ENCODE measurements at regions not wholly inside any gene's neighbourhood (a gene's known extent, or its start where the extent isn't known, plus 50 kb on each side); places are given as distances from the start of the nearest gene placed in this dataset.

DNA sequence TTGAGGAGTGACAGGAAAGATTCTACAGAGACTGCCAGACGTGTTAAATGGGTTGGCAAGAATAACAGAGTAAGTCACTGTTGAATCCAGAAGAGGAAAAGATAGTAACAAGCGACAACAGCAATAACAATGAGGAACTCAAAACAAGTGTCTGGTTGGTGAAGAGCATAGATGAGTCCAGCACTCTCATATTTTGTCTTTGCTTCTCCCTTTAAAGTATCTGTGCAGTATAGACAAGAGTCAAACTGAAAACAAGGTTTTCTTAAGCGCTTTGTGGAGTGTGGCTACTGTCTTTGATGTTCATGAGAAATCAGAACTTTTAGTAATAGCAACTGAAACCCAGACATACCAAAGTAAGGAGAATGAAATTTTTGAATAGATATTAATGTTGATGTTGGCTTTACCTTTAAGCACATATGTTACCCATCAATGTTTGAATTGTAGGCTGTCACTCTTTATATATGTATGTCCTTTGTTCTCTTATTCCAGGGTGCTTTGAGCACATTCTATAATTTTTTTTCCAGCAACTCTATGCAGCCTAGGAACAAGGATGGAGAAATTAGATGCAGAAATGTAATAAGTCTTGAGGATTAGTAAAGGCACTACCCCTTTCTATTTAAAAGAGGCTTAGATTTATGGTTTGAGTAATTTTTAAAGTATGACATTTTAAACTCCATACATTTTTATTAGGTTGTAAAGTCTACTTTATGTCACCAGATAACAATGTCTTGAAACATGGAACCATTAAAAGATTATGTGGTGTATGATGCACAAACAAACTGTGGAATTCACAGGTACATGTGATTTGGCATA lies 185.5 kb downstream of the NFKBIZ start:
- TF ChIP-seq, protein P1, sequence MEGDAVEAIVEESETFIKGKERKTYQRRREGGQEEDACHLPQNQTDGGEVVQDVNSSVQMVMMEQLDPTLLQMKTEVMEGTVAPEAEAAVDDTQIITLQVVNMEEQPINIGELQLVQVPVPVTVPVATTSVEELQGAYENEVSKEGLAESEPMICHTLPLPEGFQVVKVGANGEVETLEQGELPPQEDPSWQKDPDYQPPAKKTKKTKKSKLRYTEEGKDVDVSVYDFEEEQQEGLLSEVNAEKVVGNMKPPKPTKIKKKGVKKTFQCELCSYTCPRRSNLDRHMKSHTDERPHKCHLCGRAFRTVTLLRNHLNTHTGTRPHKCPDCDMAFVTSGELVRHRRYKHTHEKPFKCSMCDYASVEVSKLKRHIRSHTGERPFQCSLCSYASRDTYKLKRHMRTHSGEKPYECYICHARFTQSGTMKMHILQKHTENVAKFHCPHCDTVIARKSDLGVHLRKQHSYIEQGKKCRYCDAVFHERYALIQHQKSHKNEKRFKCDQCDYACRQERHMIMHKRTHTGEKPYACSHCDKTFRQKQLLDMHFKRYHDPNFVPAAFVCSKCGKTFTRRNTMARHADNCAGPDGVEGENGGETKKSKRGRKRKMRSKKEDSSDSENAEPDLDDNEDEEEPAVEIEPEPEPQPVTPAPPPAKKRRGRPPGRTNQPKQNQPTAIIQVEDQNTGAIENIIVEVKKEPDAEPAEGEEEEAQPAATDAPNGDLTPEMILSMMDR (IDR thresholded peaks at IDR 0.05; ENCODE audit: low read depth, low read length), result no peak
- no peaks in the 10 kb centered on the region for H3K27me3 ChIP-seq (ENCODE audit: control insufficient read depth, insufficient read depth, low read length)
- H3K4me3 ChIP-seq (ENCODE audit: low read depth, low read length), result no peak overlapping the region
- ChIA-PET POLR2A (no interaction called here), CTCF (no interaction called here)
- H3K9me3 ChIP-seq (ENCODE audit: control insufficient read depth, insufficient read depth, low read length), result peaks cover under 1% of the 10 kb centered on the region
- H3K27ac ChIP-seq (ENCODE audit: low read depth, low read length), result no peak overlapping the region
- DNase-seq (ENCODE audit: low read depth, low spot score), result no peak

DNA sequence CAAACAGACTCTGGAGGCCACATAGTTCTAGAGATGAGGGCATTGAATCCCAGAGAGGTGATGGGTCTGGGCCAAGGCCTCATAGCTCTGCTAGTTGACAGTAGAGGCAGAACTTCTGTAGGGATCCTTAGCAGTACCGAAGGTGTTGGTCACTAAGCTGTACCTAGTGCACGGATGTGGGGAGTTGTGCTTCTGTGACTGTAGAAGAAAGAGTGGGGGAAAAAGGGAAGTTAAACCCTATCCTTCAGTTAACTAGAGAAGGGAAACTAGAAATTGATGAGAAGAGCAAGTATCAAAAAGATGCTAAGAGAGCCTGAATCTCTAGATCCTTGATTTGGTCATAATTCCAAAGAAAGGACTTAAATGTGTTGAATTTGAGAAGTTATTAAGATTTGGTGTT lies 186.7 kb downstream of the NFKBIZ start:
- H3K9me3 ChIP-seq (ENCODE audit: control insufficient read depth, insufficient read depth, low read length), result peaks cover 6% of the 10 kb centered on the region
- DNase-seq (ENCODE audit: low read depth, low spot score), result no peak
- no peak overlapping the region for H3K4me3 ChIP-seq (ENCODE audit: low read depth, low read length)
- ChIA-PET POLR2A (no interaction called here), CTCF (interaction anchor here (1.0 to 1.2 kb wide), 2 partner anchors 193 to 200 kb away, joined by 3 to 7 read pairs; no protein-coding TSS in a partner anchor)
- H3K27ac ChIP-seq (ENCODE audit: low read depth, low read length), result no peak overlapping the region
- TF ChIP-seq, protein P1 (IDR thresholded peaks at IDR 0.05; ENCODE audit: low read depth, low read length), result no peak
- no peaks in the 10 kb centered on the region for H3K27me3 ChIP-seq (ENCODE audit: control insufficient read depth, insufficient read depth, low read length)

DNA sequence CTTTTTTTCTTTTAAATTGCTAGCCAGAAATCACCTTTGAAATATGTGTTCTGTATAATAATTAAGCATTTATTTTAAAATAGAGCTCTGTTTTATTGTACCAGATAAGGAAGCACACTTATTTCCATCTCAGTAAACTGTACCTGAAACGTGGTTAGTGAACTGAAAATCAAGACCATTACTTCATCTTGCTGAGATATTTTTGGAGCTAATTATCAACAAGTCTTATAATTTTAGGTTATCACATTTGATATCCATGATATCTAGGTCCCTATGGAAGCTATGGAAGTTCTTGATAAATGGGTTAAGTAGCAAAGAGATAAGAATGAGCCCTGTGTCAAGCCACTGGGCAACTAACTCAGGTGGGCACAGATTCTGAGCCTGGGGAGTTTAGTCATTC lies 187.2 kb downstream of the NFKBIZ start:
- H3K4me3 ChIP-seq (ENCODE audit: low read depth, low read length), result no peak overlapping the region
- H3K27me3 ChIP-seq (ENCODE audit: control insufficient read depth, insufficient read depth, low read length), result no peaks in the 10 kb centered on the region
- DNase-seq (ENCODE audit: low read depth, low spot score), result no peak
- H3K9me3 ChIP-seq (ENCODE audit: control insufficient read depth, insufficient read depth, low read length), result peaks cover 6% of the 10 kb centered on the region
- no peak overlapping the region for H3K27ac ChIP-seq (ENCODE audit: low read depth, low read length)
- TF ChIP-seq, protein P1 (IDR thresholded peaks at IDR 0.05; ENCODE audit: low read depth, low read length), result no peak
- POLR2A ChIA-PET, result no interaction called here
- CTCF ChIA-PET, result interaction anchor here (0.6 to 2.6 kb wide), 4 partner anchors 12 to 234 kb away, joined by 3 to 7 read pairs (median 5); no protein-coding TSS in a partner anchor

DNA sequence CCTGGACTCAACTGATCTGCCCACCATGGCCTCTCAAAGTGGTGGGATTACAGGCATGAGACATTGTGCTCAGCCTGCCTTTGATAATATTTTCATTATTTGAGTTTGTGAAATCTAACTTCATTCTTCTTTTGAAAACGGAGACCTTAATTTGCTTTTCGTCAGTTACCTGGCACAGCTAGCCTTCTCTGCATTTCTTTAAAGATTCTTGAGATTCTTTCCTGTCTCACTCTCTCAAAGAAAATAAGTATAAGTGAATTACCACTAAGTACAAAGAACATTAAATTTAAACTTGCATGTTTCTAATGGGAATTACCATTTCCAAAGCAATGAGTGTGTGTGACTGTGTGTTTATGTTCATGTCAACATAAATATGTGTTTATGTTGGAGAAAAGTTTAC lies 187.9 kb downstream of the NFKBIZ start:
- ChIA-PET POLR2A (no interaction called here), CTCF (interaction anchor here (1.8 to 2.6 kb wide), 2 partner anchors 192 to 235 kb away, joined by 5 to 7 read pairs; no protein-coding TSS in a partner anchor)
- no peaks in the 10 kb centered on the region for H3K27me3 ChIP-seq (ENCODE audit: control insufficient read depth, insufficient read depth, low read length)
- H3K27ac ChIP-seq (ENCODE audit: low read depth, low read length), result no peak overlapping the region
- no peak for DNase-seq (ENCODE audit: low read depth, low spot score)
- H3K9me3 ChIP-seq (ENCODE audit: control insufficient read depth, insufficient read depth, low read length), result peaks cover 6% of the 10 kb centered on the region
- H3K4me3 ChIP-seq (ENCODE audit: low read depth, low read length), result no peak overlapping the region
- TF ChIP-seq, protein P1 (IDR thresholded peaks at IDR 0.05; ENCODE audit: low read depth, low read length), result no peak

DNA sequence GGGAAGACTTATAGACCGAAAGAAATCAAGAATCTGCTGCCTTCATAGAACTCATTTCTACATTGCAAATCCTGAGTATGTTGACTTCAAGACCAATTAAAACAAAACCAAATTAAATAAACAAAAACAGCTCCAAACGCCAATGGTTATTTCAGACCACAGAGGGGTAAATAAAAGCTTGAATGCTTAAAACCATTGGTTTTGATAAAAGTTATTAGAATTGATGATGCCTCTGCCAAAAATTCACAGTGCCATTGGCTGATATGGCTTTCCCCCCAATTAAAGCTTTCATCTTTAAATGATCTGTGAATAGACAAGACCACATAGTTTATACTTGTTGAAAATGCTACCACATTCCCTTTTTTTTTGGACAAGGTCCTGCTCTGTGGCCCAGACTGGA lies 188.5 kb downstream of the NFKBIZ start:
- TF ChIP-seq, protein P1 (IDR thresholded peaks at IDR 0.05; ENCODE audit: low read depth, low read length), result no peak
- ChIA-PET CTCF (interaction anchor here (0.6 to 2.6 kb wide), 3 partner anchors 191 to 235 kb away, joined by 3 to 7 read pairs (median 5); no protein-coding TSS in a partner anchor), POLR2A (no interaction called here)
- Histone ChIP-seq H3K9me3 (ENCODE audit: control insufficient read depth, insufficient read depth, low read length) (peaks cover 6% of the 10 kb centered on the region), H3K27ac (ENCODE audit: low read depth, low read length) (no peak overlapping the region), H3K27me3 (ENCODE audit: control insufficient read depth, insufficient read depth, low read length) (no peaks in the 10 kb centered on the region), H3K4me3 (ENCODE audit: low read depth, low read length) (no peak overlapping the region)
- no peak for DNase-seq (ENCODE audit: low read depth, low spot score)

Data from AG04450 (cell line).